Colonic mucosa (tissue), 4 donors: ENCODE measurements at regions not wholly inside any gene's neighbourhood (a gene's known extent, or its start where the extent isn't known, plus 50 kb on each side); places are given as distances from the start of the nearest gene placed in this dataset.

ENCODE experiments used
- DNase-seq: peaks from one replicate; pipeline ENCODE4 v3.0.0-alpha.2; 2020
- H3K27ac ChIP-seq: fragments of 200-600 bp; one replicate; pipeline ENCODE4 v1.8.0; 2021
- H3K27me3 ChIP-seq: fragments of 200-600 bp; one replicate; pipeline ENCODE4 v1.8.0; 2021
- H3K36me3 ChIP-seq: fragments of 200-600 bp; one replicate; pipeline ENCODE4 v1.8.0; 2021
- H3K4me1 ChIP-seq: fragments of 200-600 bp; one replicate; pipeline ENCODE4 v1.8.0; 2021; ENCODE audit warnings: mild to moderate bottlenecking
- H3K4me3 ChIP-seq: fragments of 200-600 bp; one replicate; pipeline ENCODE4 v1.8.0; 2021
- H3K9ac ChIP-seq, 2 donors: one replicate each; pipeline ENCODE4 v1.7.0; 2013; ENCODE audit warnings: control low read depth in 2 of 2, low read depth in 2 of 2, low read length in 2 of 2
- H3K9me3 ChIP-seq: fragments of 200-600 bp; one replicate; pipeline ENCODE4 v1.8.0; 2021
- CTCF ChIP-seq: fragments of 200-600 bp; IDR thresholded peaks from one replicate; pipeline ENCODE4 v1.8.0; 2022; ENCODE audit warnings: antibody characterized with exemption, mild to moderate bottlenecking
- intact Hi-C: fragments of 100-400 bp; cut with DNase I; formaldehyde crosslinking; loops from one replicate; pipeline ENCODE4 v1.14.1; 2022
- donor health status: healthy.
- donor health status: DM: no; HTN: no; CAD: no.
- donor health status: DM: no; HTN: no; CAD: no.

- Histone ChIP-seq H3K27me3 (no peaks in the 10 kb centered on the region), H3K9me3 (no peaks in the 10 kb centered on the region), H3K4me1 (no peaks in the 10 kb centered on the region), H3K27ac (no peak overlapping the region), H3K36me3 (no peaks in the 10 kb centered on the region), H3K4me3 (no peak overlapping the region), H3K9ac (no peak overlapping the region)
- intact Hi-C loops, result no loop called here
- TF ChIP-seq CTCF, result no peak
- no peak for DNase-seq
These were observed 460.7 kb downstream of the CBLN4 start for GRCh38 chr20:55544638-55545037.

DNA sequence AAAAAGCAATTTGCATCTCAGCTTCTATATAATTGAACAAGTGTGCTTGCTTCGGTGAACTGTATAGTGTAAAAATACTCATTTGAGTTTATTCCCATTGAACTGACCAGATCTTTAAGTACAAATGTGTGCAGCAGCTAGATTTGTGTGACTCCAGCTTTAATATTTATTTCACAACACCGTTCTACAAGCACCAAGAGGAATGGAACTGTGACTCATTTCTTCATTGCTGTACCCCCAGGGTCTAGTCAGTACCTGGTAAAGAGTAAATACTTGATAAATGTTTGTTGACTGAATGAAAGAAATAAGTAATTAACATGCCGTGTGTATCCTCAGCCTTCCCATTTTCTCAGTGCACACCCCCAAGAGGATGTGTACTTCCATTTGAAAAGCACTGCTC lies 464.8 kb downstream of the CBLN4 start:
- no peak for TF ChIP-seq CTCF
- H3K9ac ChIP-seq, result no peak overlapping the region
- intact Hi-C loops, result no loop called here

GRCh38 chr20:55540013-55540412 lies 465.3 kb downstream of the CBLN4 start:
- no peaks in the 10 kb centered on the region for H3K9me3 ChIP-seq
- intact Hi-C loops, result no loop called here
- no peaks in the 10 kb centered on the region for H3K36me3 ChIP-seq
- H3K27ac ChIP-seq, result no peak overlapping the region
- no peaks in the 10 kb centered on the region for H3K27me3 ChIP-seq
- TF ChIP-seq CTCF, result no peak
- H3K4me3 ChIP-seq, result no peak overlapping the region
- DNase-seq, result no peak
- no peaks in the 10 kb centered on the region for H3K4me1 ChIP-seq
- no peak overlapping the region for H3K9ac ChIP-seq

More for the DNA sequence above, 464.8 kb downstream of the CBLN4 start:
- no peaks in the 10 kb centered on the region for H3K27me3 ChIP-seq
- no peak overlapping the region for H3K4me3 ChIP-seq
- H3K36me3 ChIP-seq, result no peaks in the 10 kb centered on the region
- DNase-seq, result no peak
- no peaks in the 10 kb centered on the region for H3K4me1 ChIP-seq
- H3K27ac ChIP-seq, result no peak overlapping the region
- no peaks in the 10 kb centered on the region for H3K9me3 ChIP-seq

- no peak for DNase-seq
- Histone ChIP-seq H3K27ac (no peak overlapping the region), H3K4me1 (no peaks in the 10 kb centered on the region), H3K27me3 (no peaks in the 10 kb centered on the region), H3K9me3 (no peaks in the 10 kb centered on the region), H3K36me3 (no peaks in the 10 kb centered on the region), H3K4me3 (no peak overlapping the region), H3K9ac (no peak overlapping the region)
- no peak for TF ChIP-seq CTCF
- intact Hi-C loops, result no loop called here
These were observed 466.9 kb downstream of the CBLN4 start for GRCh38 chr20:55538261-55538908.

DNA sequence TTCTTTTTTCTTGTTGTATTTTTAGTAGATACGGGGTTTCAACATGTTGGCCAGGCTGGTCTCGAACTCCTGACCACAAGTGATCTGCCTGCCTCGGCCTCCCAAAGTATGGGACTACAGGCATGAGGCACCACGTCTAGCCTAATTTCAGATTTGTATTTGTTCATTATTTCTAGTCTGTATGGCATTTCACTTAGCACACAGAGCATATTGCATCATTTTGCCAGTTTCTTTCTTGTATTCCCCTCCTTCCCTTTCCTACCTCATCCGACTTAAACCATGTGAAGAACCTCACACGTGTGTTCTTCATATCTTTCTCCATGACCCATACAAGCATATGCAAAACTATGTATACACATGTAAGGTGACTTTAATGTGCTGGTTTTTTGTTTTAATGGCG lies 470.0 kb downstream of the CBLN4 start:
- no peak for DNase-seq
- Histone ChIP-seq H3K27me3 (no peaks in the 10 kb centered on the region), H3K4me3 (no peak overlapping the region), H3K36me3 (no peaks in the 10 kb centered on the region), H3K9ac (no peak overlapping the region), H3K4me1 (no peaks in the 10 kb centered on the region), H3K9me3 (no peaks in the 10 kb centered on the region), H3K27ac (no peak overlapping the region)
- intact Hi-C loops, result no loop called here
- TF ChIP-seq CTCF, result no peak
